ENCODE measurements at regions not wholly inside any gene's neighbourhood (a gene's known extent, or its start where the extent isn't known, plus 50 kb on each side); places are given as distances from the start of the nearest gene placed in this dataset.

- POLR2A ChIA-PET: interaction anchor here (1.1 kb wide), 2 partner anchors 121 to 124 kb away, joined by 3 read pairs; no protein-coding TSS in a partner anchor
- CTCF ChIA-PET: interaction anchor here (0.6 to 4.2 kb wide), 12 partner anchors 10 to 213 kb away, joined by 3 to 26 read pairs (median 4); partner anchors contain the start of gene PCDH1
- no peak for TF ChIP-seq ELF1 (IDR thresholded peaks at IDR 0.05; ENCODE audit: borderline replicate concordance, low read depth)
- TF ChIP-seq FOSL1 (IDR thresholded peaks at IDR 0.05; ENCODE audit: low read depth): no peak
- TF ChIP-seq CTCF (IDR thresholded peaks at IDR 0.05 in 2 of 3, conservative IDR thresholded peaks at IDR 0.05 in 1 of 3; ENCODE audit: borderline replicate concordance in 1 of 3, insufficient read depth in 1 of 3, low read depth in 2 of 3, low read length in 2 of 3): peak; percentile 61 to 75 (median 71)
- TF ChIP-seq SP1 (IDR thresholded peaks at IDR 0.05; ENCODE audit: low read depth): no peak
- TF ChIP-seq ZFX (IDR thresholded peaks at IDR 0.05): no peak
- no peak for TF ChIP-seq REST (IDR thresholded peaks at IDR 0.05; ENCODE audit: low read depth)
- TF ChIP-seq TCF7L2 (IDR thresholded peaks at IDR 0.05; ENCODE audit: borderline replicate concordance, extremely low read depth, insufficient read depth, insufficient read length): no peak
- no peak for TF ChIP-seq CBX3 (IDR thresholded peaks at IDR 0.05; ENCODE audit: low read depth)
- no peak for TF ChIP-seq POLR2A (IDR thresholded peaks at IDR 0.05; ENCODE audit: borderline replicate concordance, extremely low read depth, insufficient read depth, insufficient read length)
- TF ChIP-seq EZH2phosphoT487 (IDR thresholded peaks at IDR 0.05; ENCODE audit: borderline replicate concordance): no peak
- TF ChIP-seq ATF3 (IDR thresholded peaks at IDR 0.05): no peak
- no peak for TF ChIP-seq SRF (IDR thresholded peaks at IDR 0.05; ENCODE audit: low read depth)
- no peak for TF ChIP-seq EZH2 (IDR thresholded peaks at IDR 0.05)
- no peak for TF ChIP-seq ZNF274 (IDR thresholded peaks at IDR 0.05; ENCODE audit: low read depth, low read length)
- TF ChIP-seq RAD21 (IDR thresholded peaks at IDR 0.05; ENCODE audit: low read depth): peak; percentile 85
- TF ChIP-seq YY1 (IDR thresholded peaks at IDR 0.05; ENCODE audit: extremely low read depth, insufficient replicate concordance, low read depth, low read length): peak; percentile 9
- TF ChIP-seq EGR1 (IDR thresholded peaks at IDR 0.05; ENCODE audit: low read depth): no peak
- TF ChIP-seq CEBPB (IDR thresholded peaks at IDR 0.05; ENCODE audit: low read depth): no peak
- no peak for TF ChIP-seq ZBTB33 (IDR thresholded peaks at IDR 0.05; ENCODE audit: extremely low read depth, insufficient replicate concordance, low read length)
- no peak for TF ChIP-seq JUND (IDR thresholded peaks at IDR 0.05)
- no peak for TF ChIP-seq SIN3A (IDR thresholded peaks at IDR 0.05; ENCODE audit: low read depth)
- no peak for TF ChIP-seq POLR2AphosphoS5 (IDR thresholded peaks at IDR 0.05; ENCODE audit: low read depth, low read length)
Measured at GRCh38 chr5:141757402-141757801, 75.4 kb upstream of the ARAP3 start.

More at GRCh38 chr5:141757402-141757801, 75.4 kb upstream of the ARAP3 start:
- Histone ChIP-seq H3K27ac (ENCODE audit: low read depth, low read length) (no peak overlapping the region), H4K20me1 (ENCODE audit: insufficient read depth) (no peaks in the 10 kb centered on the region), H3K4me2 (ENCODE audit: low read length) (no peak overlapping the region), H3K4me1 (ENCODE audit: control insufficient read depth in 1 of 2, insufficient read depth in 2 of 2, low read length in 2 of 2) (peaks cover 0 to 9% of the 10 kb centered on the region in 2 experiments; a peak in 1 of 4 replicates), H3K9ac (ENCODE audit: low read length) (no peak overlapping the region), H3K79me2 (ENCODE audit: insufficient read depth, low read length) (no peaks in the 10 kb centered on the region), H3K27me3 (ENCODE audit: insufficient read depth, low read length) (peaks cover 3% of the 10 kb centered on the region; the same call in 1 of the 2 replicates), H3K4me3 (replicated peaks in 1 of 2; ENCODE audit: low read depth in 1 of 2, low read length in 2 of 2) (no peak overlapping the region), H3K9me2 (ENCODE audit: insufficient read depth) (no peaks in the 10 kb centered on the region), H3K36me3 (ENCODE audit: control insufficient read depth in 1 of 2, insufficient read depth in 2 of 2, low read length in 2 of 2) (no peaks in the 10 kb centered on the region), H3K9me3 (ENCODE audit: control insufficient read depth in 1 of 2, insufficient read depth in 1 of 2, low read depth in 1 of 2, low read length in 2 of 2) (no peaks in the 10 kb centered on the region), H2AFZ (ENCODE audit: low read depth, low read length, poor library complexity, severe bottlenecking) (no peak overlapping the region)
- peak; percentile 34 for DNase-seq (ENCODE audit: low read depth, low spot score)
- RAD21 ChIA-PET (ENCODE audit: low non-redundant PET in 1 of 2, low total read pairs in 2 of 2, uncharacterized antibody in 2 of 2, unreplicated experiment in 2 of 2): interaction anchor here (0.6 to 2.0 kb wide), 4 partner anchors 57 to 122 kb away, joined by 4 to 10 read pairs (median 4); partner anchors contain the start of gene PCDH1 (in 1 of the 2)
- intact Hi-C loops (cut with micrococcal nuclease): loop anchor here (1.0 kb wide), 2 partner anchors 55 to 122 kb away; no protein-coding TSS in a partner anchor
- ATAC-seq: peak; percentile 93
- BruUV-seq (replicated peaks): no TSS peak

All from HCT116 (cell line).